ENCODE measurements at regions not wholly inside any gene's neighbourhood (a gene's known extent, or its start where the extent isn't known, plus 50 kb on each side); places are given as distances from the start of the nearest gene placed in this dataset.

DNA sequence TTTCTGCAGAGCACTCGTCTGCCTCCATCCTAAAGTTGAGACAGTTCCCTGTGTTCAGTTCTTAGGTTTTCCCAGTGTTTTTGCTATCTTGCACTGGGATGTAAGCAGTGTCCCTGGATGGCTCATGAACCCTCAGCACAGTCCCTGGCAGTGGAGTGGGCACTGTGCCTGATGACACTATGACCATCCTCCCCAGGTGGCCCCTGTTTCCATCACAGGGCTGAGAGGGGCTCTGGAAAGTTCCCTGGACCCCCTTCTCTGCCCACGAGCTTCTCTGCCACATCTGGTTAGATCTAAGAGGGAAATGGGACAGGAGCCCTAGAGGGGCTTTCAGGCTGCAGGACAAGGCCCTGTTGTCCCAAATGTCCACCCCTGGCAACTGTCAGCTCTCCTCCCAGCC, 249.8 kb upstream of the SFSWAP start:
- Mint-ChIP-seq H3K9me3 (ENCODE audit: low read depth) (no peaks in the 10 kb centered on the region), H3K27ac (no peak overlapping the region), H3K27me3 (peaks cover 44% of the 10 kb centered on the region), H3K4me1 (ENCODE audit: low read depth) (no peaks in the 10 kb centered on the region), H3K36me3 (ENCODE audit: insufficient read depth) (no peaks in the 10 kb centered on the region), H3K4me3 (ENCODE audit: low read depth) (no peak overlapping the region)
- TF ChIP-seq CTCF (IDR thresholded peaks at IDR 0.05; ENCODE audit: unreplicated experiment), result no peak
- DNase-seq (ENCODE audit: low spot score, unreplicated experiment), result no peak

DNA sequence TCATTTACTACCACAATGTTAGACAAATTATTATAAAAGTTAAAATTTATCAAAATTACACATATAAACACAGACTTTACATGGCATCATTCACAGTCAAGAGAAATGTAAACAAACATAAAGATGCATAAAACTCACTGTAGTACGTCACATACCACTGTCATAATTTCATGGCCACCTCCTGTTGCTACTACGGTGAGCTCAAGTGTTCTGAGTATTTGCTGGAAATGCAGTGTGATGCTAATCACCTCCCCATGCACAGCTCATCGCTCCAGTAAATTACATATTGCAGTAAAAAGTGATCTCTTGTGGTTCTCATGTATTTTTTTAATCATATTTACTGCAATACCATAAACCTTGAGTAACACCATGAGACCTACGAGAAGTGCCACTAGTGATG, 247.7 kb upstream of the SFSWAP start:
- Mint-ChIP-seq H3K27ac (no peak overlapping the region), H3K9me3 (ENCODE audit: low read depth) (no peaks in the 10 kb centered on the region), H3K27me3 (peaks cover 35% of the 10 kb centered on the region), H3K4me1 (ENCODE audit: low read depth) (no peaks in the 10 kb centered on the region), H3K36me3 (ENCODE audit: insufficient read depth) (no peaks in the 10 kb centered on the region), H3K4me3 (ENCODE audit: low read depth) (no peak overlapping the region)
- no peak for TF ChIP-seq CTCF (IDR thresholded peaks at IDR 0.05; ENCODE audit: unreplicated experiment)
- no peak for DNase-seq (ENCODE audit: low spot score, unreplicated experiment)

DNA sequence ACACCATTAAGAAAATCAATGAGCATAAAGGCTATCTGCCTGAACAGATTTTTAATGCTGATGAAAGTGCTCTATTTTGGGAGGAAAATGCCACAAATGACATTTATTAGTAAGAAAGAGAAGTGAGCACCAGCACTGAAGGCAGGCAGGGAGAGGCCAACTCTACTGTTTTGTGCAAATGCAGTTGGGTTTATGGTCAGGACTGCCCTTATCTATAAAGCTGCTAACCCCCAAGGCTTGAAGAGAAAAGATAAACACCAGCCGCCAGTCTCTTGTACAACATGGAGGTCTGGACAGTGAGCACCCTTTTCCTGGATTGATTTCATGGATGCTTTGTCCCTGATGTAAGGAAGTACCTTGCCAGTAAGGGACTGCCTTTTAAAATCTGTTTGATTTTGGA, 246.8 kb upstream of the SFSWAP start:
- peaks cover 26% of the 10 kb centered on the region for H3K27me3 Mint-ChIP-seq
- no peaks in the 10 kb centered on the region for H3K4me1 Mint-ChIP-seq (ENCODE audit: low read depth)
- no peaks in the 10 kb centered on the region for H3K36me3 Mint-ChIP-seq (ENCODE audit: insufficient read depth)
- no peak for TF ChIP-seq CTCF (IDR thresholded peaks at IDR 0.05; ENCODE audit: unreplicated experiment)
- DNase-seq (ENCODE audit: low spot score, unreplicated experiment), result no peak
- H3K9me3 Mint-ChIP-seq (ENCODE audit: low read depth), result no peaks in the 10 kb centered on the region
- H3K27ac Mint-ChIP-seq, result no peak overlapping the region
- H3K4me3 Mint-ChIP-seq (ENCODE audit: low read depth), result no peak overlapping the region

GRCh38 chr12:131466306-131466705, 244.6 kb upstream of the SFSWAP start:
- DNase-seq (ENCODE audit: low spot score, unreplicated experiment), result no peak

GRCh38 chr12:131466932-131467331, 244.0 kb upstream of the SFSWAP start:
- H3K4me3 Mint-ChIP-seq (ENCODE audit: low read depth), result no peak overlapping the region
- no peak overlapping the region for H3K27ac Mint-ChIP-seq
- H3K9me3 Mint-ChIP-seq (ENCODE audit: low read depth), result no peaks in the 10 kb centered on the region
- TF ChIP-seq CTCF (IDR thresholded peaks at IDR 0.05; ENCODE audit: unreplicated experiment), result no peak
- H3K36me3 Mint-ChIP-seq (ENCODE audit: insufficient read depth), result no peaks in the 10 kb centered on the region
- no peak for DNase-seq (ENCODE audit: low spot score, unreplicated experiment)
- H3K4me1 Mint-ChIP-seq (ENCODE audit: low read depth), result no peaks in the 10 kb centered on the region
- H3K27me3 Mint-ChIP-seq, result peaks cover 24% of the 10 kb centered on the region

More at GRCh38 chr12:131466306-131466705, 244.6 kb upstream of the SFSWAP start:
- Mint-ChIP-seq H3K27ac (no peak overlapping the region), H3K27me3 (peaks cover 20% of the 10 kb centered on the region), H3K4me3 (ENCODE audit: low read depth) (no peak overlapping the region), H3K4me1 (ENCODE audit: low read depth) (no peaks in the 10 kb centered on the region), H3K9me3 (ENCODE audit: low read depth) (no peaks in the 10 kb centered on the region), H3K36me3 (ENCODE audit: insufficient read depth) (no peaks in the 10 kb centered on the region)
- no peak for TF ChIP-seq CTCF (IDR thresholded peaks at IDR 0.05; ENCODE audit: unreplicated experiment)
